HL-60 (cell line): ENCODE measurements at regions not wholly inside any gene's neighbourhood (a gene's known extent, or its start where the extent isn't known, plus 50 kb on each side); places are given as distances from the start of the nearest gene placed in this dataset.

Experiments used
- CTCF ChIP-seq: IDR thresholded peaks from one replicate; pipeline ENCODE4 v1.5.1; 2011; ENCODE audit warnings: low read length, control low read depth, inconsistent platforms; ENCODE audit not compliant: insufficient read depth
- POLR2AphosphoS5 ChIP-seq: IDR thresholded peaks from 2 replicates; pipeline ENCODE4 v1.6.1; 2012; ENCODE audit warnings: low read depth

DNA sequence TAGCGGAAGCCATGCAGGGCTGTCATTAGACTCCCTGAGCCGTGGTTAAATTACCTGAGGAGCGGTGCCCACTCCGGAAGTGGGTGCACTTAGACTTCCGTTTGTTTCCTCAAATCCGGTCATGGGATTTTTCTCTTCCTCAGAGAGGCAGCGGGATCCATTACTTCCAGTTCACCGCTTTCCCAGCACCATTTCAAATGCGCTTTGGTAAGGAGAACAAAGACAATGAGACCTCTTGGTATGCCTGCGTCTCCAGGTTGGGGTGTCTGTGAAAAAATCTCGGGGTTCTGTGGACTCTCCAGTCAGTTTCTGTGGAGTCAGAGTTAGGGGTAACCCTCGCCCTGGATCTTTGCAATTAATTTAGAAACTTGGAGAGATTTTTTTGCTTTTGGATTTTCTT, 132.3 kb upstream of the PTPRG start:
- TF ChIP-seq CTCF (no peak), POLR2AphosphoS5 (no peak)
